Glutamatergic neuron (in vitro differentiated cells): ENCODE measurements at regions not wholly inside any gene's neighbourhood (a gene's known extent, or its start where the extent isn't known, plus 50 kb on each side); places are given as distances from the start of the nearest gene placed in this dataset.

Source experiments
- DNase-seq: peaks from one replicate; pipeline ENCODE4 v3.0.0; 2022
- H3K27ac Mint-ChIP-seq: one replicate; pipeline ENCODE4 v1.8.0; 2020; ENCODE audit warnings: mild to moderate bottlenecking, mixed read lengths, inconsistent platforms; ENCODE audit not compliant: unreplicated experiment
- H3K27me3 Mint-ChIP-seq: one replicate; pipeline ENCODE4 v1.8.0; 2020; ENCODE audit warnings: mild to moderate bottlenecking, moderate library complexity, mixed read lengths, inconsistent platforms; ENCODE audit not compliant: unreplicated experiment
- H3K36me3 Mint-ChIP-seq: one replicate; pipeline ENCODE4 v1.8.0; 2020; ENCODE audit warnings: mild to moderate bottlenecking, mixed read lengths, inconsistent platforms; ENCODE audit not compliant: unreplicated experiment
- H3K4me1 Mint-ChIP-seq: one replicate; pipeline ENCODE4 v1.8.0; 2020; ENCODE audit warnings: mild to moderate bottlenecking, low read depth, mixed read lengths, inconsistent platforms; ENCODE audit not compliant: unreplicated experiment
- H3K4me3 Mint-ChIP-seq: one replicate; pipeline ENCODE4 v1.8.0; 2020; ENCODE audit warnings: mild to moderate bottlenecking, mixed read lengths, inconsistent platforms; ENCODE audit not compliant: unreplicated experiment
- H3K9me3 Mint-ChIP-seq: one replicate; pipeline ENCODE4 v1.8.0; 2020; ENCODE audit warnings: mild to moderate bottlenecking, moderate library complexity, mixed read lengths, inconsistent platforms; ENCODE audit not compliant: unreplicated experiment
- TF ChIP-seq, protein P1 (sequence below): fragments of 200-600 bp; sonication (generic); IDR thresholded peaks from one replicate; pipeline ENCODE4 v1.5.0; 2021; ENCODE audit not compliant: partially characterized antibody, unreplicated experiment

DNA sequence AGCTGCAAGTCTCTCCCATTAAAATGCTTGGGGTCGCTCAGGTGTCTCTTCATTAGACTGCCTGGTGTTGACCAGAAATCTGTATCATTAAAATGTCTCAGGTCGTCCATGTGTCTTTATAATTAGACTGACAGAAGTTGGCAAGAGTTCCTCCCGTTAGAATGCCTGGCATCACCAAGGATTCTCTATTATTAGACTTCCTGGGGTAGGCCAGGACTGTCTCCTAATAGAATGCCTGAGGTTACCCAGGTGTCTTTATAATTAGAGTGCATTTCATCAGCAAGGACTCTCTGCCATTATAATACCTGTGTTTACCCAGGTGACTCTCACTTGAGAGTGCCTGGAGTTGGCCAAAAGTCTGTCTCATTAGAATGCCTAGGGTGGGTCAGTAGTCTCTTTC lies 1537.2 kb downstream of the UQCRFS1 start:
- peaks cover 38% of the 10 kb centered on the region for H3K9me3 Mint-ChIP-seq

DNA sequence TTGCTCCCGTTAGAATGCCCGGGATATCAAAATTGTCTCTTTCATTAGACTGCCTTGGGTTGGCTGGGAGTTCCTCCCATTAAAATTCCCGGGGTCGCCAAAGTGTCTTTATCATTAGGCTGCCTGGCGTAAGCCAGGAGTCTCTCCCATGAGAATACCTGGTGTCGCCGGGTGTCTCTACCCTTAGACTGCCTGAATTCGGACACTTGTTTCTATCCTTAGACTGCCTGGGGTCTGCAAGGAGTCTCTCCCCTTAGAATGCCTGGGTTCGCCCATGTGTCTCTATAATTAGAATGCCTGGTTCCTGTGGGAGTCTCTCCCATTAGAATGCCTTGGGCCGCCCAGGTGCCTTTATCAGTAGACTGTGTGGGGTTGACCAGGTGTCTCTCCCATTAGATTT lies 1538.2 kb downstream of the UQCRFS1 start:
- TF ChIP-seq, protein P1, sequence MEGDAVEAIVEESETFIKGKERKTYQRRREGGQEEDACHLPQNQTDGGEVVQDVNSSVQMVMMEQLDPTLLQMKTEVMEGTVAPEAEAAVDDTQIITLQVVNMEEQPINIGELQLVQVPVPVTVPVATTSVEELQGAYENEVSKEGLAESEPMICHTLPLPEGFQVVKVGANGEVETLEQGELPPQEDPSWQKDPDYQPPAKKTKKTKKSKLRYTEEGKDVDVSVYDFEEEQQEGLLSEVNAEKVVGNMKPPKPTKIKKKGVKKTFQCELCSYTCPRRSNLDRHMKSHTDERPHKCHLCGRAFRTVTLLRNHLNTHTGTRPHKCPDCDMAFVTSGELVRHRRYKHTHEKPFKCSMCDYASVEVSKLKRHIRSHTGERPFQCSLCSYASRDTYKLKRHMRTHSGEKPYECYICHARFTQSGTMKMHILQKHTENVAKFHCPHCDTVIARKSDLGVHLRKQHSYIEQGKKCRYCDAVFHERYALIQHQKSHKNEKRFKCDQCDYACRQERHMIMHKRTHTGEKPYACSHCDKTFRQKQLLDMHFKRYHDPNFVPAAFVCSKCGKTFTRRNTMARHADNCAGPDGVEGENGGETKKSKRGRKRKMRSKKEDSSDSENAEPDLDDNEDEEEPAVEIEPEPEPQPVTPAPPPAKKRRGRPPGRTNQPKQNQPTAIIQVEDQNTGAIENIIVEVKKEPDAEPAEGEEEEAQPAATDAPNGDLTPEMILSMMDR, result no peak
- peaks cover 2% of the 10 kb centered on the region for H3K27me3 Mint-ChIP-seq
- H3K27ac Mint-ChIP-seq, result no peak overlapping the region
- H3K9me3 Mint-ChIP-seq, result peaks cover 39% of the 10 kb centered on the region
- peaks cover 26% of the 10 kb centered on the region for H3K36me3 Mint-ChIP-seq
- no peaks in the 10 kb centered on the region for H3K4me1 Mint-ChIP-seq
- no peak overlapping the region for H3K4me3 Mint-ChIP-seq
- DNase-seq, result no peak

More for the DNA sequence above, 1537.2 kb downstream of the UQCRFS1 start:
- Mint-ChIP-seq H3K27ac (no peak overlapping the region), H3K4me3 (no peak overlapping the region), H3K4me1 (no peaks in the 10 kb centered on the region), H3K36me3 (peaks cover 24% of the 10 kb centered on the region), H3K27me3 (no peaks in the 10 kb centered on the region)
- DNase-seq, result no peak
- TF ChIP-seq, protein P1, result no peak

DNA sequence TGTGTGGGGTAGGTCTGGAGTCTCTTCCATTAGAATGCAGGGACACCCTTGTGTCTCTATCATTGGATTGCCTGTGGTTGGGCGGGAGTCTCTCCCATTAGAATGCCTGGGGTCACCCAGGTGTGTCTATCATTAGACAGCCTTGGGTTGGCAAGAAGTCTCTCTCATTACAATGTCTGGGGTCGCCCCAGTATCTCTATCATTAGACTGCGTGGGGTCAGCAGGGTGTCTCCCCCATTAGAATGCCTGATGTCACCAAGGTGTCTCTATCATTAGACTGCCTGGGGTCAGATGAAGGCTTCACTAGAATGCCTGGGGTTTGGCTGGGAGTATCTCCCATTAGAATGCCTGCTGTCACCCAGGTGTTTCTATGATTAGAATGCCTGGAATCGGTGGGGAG lies 1539.0 kb downstream of the UQCRFS1 start:
- H3K4me1 Mint-ChIP-seq, result no peaks in the 10 kb centered on the region
- H3K9me3 Mint-ChIP-seq, result peaks cover 39% of the 10 kb centered on the region
- no peak overlapping the region for H3K4me3 Mint-ChIP-seq
- no peak overlapping the region for H3K27ac Mint-ChIP-seq
- TF ChIP-seq, protein P1, result no peak
- peaks cover 2% of the 10 kb centered on the region for H3K27me3 Mint-ChIP-seq
- H3K36me3 Mint-ChIP-seq, result peaks cover 27% of the 10 kb centered on the region
- DNase-seq, result no peak

DNA sequence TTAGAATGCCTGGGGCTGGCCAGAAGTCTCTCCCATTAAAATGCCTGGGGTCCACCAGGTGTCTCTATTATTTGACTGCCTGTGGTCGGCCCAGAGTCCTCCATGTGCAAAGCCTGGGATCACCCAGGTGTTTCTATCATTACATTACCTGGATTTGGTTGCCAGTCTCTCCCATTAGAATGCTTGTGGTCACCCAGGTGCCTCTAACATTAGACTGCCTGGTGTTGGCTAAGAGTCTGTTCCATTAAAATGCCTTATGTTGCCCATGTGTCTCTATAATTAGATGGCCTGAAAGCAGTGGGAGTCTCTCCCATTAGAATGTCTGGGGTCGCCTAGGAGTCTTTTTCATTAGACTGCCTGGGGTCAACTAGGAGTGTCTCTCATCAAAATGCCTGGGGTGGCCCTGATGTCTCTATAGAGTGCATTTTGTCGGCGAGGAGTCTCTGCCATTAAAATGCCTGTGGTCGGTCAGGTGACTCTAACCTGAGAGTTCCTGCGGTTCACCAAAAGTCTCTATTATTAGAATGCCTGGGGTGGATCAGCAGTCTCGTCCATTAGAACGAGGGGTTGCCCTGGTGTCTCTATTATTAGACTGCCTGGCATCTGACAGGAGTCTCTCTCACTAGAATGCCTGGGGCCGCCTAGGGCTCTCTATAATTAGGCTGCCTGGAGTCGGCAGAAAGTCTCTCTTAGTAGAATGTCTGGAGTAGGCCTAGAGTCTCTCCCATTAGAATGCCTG lies 1540.5 kb downstream of the UQCRFS1 start:
- TF ChIP-seq, protein P1, result no peak
- Mint-ChIP-seq H3K4me3 (no peak overlapping the region), H3K27ac (no peak overlapping the region), H3K27me3 (peaks cover 2% of the 10 kb centered on the region), H3K4me1 (no peaks in the 10 kb centered on the region), H3K36me3 (peaks cover 20% of the 10 kb centered on the region), H3K9me3 (peaks cover 34% of the 10 kb centered on the region)
- DNase-seq, result no peak

DNA sequence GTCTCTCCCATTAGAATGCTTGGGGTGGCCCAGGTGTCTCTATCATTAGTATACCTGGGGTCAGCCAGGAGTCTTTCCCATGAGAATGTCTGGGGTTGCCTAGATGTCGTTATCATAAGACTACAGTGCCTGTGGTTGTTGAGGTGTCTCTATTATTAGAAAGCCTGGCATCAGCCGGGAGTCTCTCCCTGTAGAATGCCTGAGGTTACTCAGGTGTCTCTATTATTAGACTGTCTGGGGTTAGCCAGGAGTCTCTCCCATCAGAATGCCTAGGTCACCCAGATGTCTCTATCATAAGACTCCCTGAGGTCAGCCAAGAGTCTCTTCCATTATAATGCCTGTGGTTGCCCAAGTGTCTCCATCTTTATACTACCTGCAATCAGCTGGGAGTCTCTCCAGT lies 1541.1 kb downstream of the UQCRFS1 start:
- no peak overlapping the region for H3K27ac Mint-ChIP-seq
- no peak overlapping the region for H3K4me3 Mint-ChIP-seq
- no peaks in the 10 kb centered on the region for H3K4me1 Mint-ChIP-seq
- DNase-seq, result no peak
- H3K36me3 Mint-ChIP-seq, result peaks cover 20% of the 10 kb centered on the region
- peaks cover 2% of the 10 kb centered on the region for H3K27me3 Mint-ChIP-seq
- TF ChIP-seq, protein P1, result no peak
- peaks cover 30% of the 10 kb centered on the region for H3K9me3 Mint-ChIP-seq
